ENCODE measurements at regions not wholly inside any gene's neighbourhood (a gene's known extent, or its start where the extent isn't known, plus 50 kb on each side); places are given as distances from the start of the nearest gene placed in this dataset.

- TF ChIP-seq, protein P1, sequence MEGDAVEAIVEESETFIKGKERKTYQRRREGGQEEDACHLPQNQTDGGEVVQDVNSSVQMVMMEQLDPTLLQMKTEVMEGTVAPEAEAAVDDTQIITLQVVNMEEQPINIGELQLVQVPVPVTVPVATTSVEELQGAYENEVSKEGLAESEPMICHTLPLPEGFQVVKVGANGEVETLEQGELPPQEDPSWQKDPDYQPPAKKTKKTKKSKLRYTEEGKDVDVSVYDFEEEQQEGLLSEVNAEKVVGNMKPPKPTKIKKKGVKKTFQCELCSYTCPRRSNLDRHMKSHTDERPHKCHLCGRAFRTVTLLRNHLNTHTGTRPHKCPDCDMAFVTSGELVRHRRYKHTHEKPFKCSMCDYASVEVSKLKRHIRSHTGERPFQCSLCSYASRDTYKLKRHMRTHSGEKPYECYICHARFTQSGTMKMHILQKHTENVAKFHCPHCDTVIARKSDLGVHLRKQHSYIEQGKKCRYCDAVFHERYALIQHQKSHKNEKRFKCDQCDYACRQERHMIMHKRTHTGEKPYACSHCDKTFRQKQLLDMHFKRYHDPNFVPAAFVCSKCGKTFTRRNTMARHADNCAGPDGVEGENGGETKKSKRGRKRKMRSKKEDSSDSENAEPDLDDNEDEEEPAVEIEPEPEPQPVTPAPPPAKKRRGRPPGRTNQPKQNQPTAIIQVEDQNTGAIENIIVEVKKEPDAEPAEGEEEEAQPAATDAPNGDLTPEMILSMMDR (IDR thresholded peaks at IDR 0.05; ENCODE audit: low read depth, low read length, poor library complexity, severe bottlenecking) = no peak
- TF ChIP-seq EZH2phosphoT487 (IDR thresholded peaks at IDR 0.05; ENCODE audit: borderline replicate concordance, low read length) = no peak
Observed at GRCh38 chr2:217074576-217075255, 214.9 kb upstream of the TNP1 start.

Data from DOHH2 (cell line).